ENCODE measurements at regions not wholly inside any gene's neighbourhood (a gene's known extent, or its start where the extent isn't known, plus 50 kb on each side); places are given as distances from the start of the nearest gene placed in this dataset.

- no peak for DNase-seq (ENCODE audit: low read depth)
- H3K4me3 ChIP-seq (ENCODE audit: low read depth, low read length), result no peak overlapping the region
- TF ChIP-seq CTCF (IDR thresholded peaks at IDR 0.05; ENCODE audit: insufficient read depth, low read length), result no peak
Observed at GRCh38 chr2:129779783-129780182, 199.7 kb upstream of the RAB6C start.

GRCh38 chr2:129780316-129781270 lies 198.9 kb upstream of the RAB6C start:
- H3K4me3 ChIP-seq (ENCODE audit: low read depth, low read length), result no peak overlapping the region
- no peak for TF ChIP-seq CTCF (IDR thresholded peaks at IDR 0.05; ENCODE audit: insufficient read depth, low read length)
- no peak for DNase-seq (ENCODE audit: low read depth)

GRCh38 chr2:129781749-129782632 lies 197.5 kb upstream of the RAB6C start:
- no peak for DNase-seq (ENCODE audit: low read depth)
- H3K4me3 ChIP-seq (ENCODE audit: low read depth, low read length), result no peak overlapping the region
- TF ChIP-seq CTCF (IDR thresholded peaks at IDR 0.05; ENCODE audit: insufficient read depth, low read length), result no peak

- DNase-seq (ENCODE audit: low read depth), result no peak
- no peak for TF ChIP-seq CTCF (IDR thresholded peaks at IDR 0.05; ENCODE audit: insufficient read depth, low read length)
- H3K4me3 ChIP-seq (ENCODE audit: low read depth, low read length), result no peak overlapping the region
Observed at GRCh38 chr2:129782633-129782990, 196.9 kb upstream of the RAB6C start.

GRCh38 chr2:129784486-129784885 lies 195.0 kb upstream of the RAB6C start:
- no peak overlapping the region for H3K4me3 ChIP-seq (ENCODE audit: low read depth, low read length)
- TF ChIP-seq CTCF (IDR thresholded peaks at IDR 0.05; ENCODE audit: insufficient read depth, low read length), result no peak
- no peak for DNase-seq (ENCODE audit: low read depth)

GRCh38 chr2:129791712-129792111 lies 187.8 kb upstream of the RAB6C start:
- no peak overlapping the region for H3K4me3 ChIP-seq (ENCODE audit: low read depth, low read length)
- TF ChIP-seq CTCF (IDR thresholded peaks at IDR 0.05; ENCODE audit: insufficient read depth, low read length), result no peak
- no peak for DNase-seq (ENCODE audit: low read depth)

All from fibroblast of the aortic adventitia (primary cell).